AG09309 (cell line): ENCODE measurements at regions not wholly inside any gene's neighbourhood (a gene's known extent, or its start where the extent isn't known, plus 50 kb on each side); places are given as distances from the start of the nearest gene placed in this dataset.

ENCODE experiments used
- DNase-seq: peaks from one replicate; pipeline ENCODE4 v3.0.0-alpha.2; 2010; ENCODE audit warnings: low read depth
- H3K4me3 ChIP-seq: 2 replicates; pipeline ENCODE4 v1.5.1; 2011; ENCODE audit warnings: mild to moderate bottlenecking, low read depth, low read length, moderate library complexity; ENCODE audit not compliant: control insufficient read depth
- TF ChIP-seq, protein P1 (sequence below): IDR thresholded peaks from 2 replicates; pipeline ENCODE4 v1.5.1; 2011; ENCODE audit warnings: mild to moderate bottlenecking, low read depth, low read length, inconsistent platforms; ENCODE audit not compliant: insufficient read depth, control insufficient read depth; ENCODE audit errors: missing control alignments

DNA sequence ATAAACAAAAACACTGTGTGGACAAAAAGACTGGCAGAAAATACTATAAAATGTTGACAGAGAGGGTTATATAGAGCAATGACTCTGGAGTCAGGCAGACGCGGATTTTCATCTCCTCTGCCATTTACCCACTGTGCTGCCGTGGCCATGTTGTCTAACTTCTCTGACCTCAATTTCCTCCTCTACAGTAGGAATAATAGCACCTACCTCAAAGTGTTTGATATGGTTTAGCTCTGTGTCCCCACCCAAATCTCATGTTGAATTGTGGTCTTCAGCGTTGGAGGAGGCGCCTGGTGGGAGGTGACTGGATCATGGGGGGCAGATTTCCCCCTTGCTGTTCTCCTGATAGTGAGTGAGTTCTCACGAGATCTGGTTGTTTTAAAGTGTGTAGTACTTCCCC is 78.2 kb upstream of the CALN1 start:
- TF ChIP-seq, protein P1, sequence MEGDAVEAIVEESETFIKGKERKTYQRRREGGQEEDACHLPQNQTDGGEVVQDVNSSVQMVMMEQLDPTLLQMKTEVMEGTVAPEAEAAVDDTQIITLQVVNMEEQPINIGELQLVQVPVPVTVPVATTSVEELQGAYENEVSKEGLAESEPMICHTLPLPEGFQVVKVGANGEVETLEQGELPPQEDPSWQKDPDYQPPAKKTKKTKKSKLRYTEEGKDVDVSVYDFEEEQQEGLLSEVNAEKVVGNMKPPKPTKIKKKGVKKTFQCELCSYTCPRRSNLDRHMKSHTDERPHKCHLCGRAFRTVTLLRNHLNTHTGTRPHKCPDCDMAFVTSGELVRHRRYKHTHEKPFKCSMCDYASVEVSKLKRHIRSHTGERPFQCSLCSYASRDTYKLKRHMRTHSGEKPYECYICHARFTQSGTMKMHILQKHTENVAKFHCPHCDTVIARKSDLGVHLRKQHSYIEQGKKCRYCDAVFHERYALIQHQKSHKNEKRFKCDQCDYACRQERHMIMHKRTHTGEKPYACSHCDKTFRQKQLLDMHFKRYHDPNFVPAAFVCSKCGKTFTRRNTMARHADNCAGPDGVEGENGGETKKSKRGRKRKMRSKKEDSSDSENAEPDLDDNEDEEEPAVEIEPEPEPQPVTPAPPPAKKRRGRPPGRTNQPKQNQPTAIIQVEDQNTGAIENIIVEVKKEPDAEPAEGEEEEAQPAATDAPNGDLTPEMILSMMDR, result no peak

DNA sequence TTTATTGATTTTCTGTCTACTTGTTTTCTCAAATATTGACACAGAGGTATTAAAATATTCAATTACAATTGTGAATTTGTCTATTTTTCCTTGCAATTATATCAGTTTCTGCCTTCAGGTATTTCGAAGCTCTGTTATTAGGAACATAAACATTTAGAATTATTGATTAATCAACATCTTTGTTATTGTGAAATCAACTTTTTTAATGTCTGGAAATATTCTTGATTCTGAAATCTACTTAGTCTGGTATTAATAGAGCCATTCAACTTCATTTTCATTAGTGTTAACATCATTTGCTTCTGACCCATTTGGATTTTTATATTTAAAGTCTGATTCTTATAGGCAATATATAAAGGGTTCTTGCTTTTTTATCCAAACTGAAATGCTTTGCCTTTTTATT is 69.8 kb upstream of the CALN1 start:
- TF ChIP-seq, protein P1, result no peak
- DNase-seq, result no peak
- no peak overlapping the region for H3K4me3 ChIP-seq

More for the DNA sequence above, 78.2 kb upstream of the CALN1 start:
- no peak overlapping the region for H3K4me3 ChIP-seq
- DNase-seq, result no peak

DNA sequence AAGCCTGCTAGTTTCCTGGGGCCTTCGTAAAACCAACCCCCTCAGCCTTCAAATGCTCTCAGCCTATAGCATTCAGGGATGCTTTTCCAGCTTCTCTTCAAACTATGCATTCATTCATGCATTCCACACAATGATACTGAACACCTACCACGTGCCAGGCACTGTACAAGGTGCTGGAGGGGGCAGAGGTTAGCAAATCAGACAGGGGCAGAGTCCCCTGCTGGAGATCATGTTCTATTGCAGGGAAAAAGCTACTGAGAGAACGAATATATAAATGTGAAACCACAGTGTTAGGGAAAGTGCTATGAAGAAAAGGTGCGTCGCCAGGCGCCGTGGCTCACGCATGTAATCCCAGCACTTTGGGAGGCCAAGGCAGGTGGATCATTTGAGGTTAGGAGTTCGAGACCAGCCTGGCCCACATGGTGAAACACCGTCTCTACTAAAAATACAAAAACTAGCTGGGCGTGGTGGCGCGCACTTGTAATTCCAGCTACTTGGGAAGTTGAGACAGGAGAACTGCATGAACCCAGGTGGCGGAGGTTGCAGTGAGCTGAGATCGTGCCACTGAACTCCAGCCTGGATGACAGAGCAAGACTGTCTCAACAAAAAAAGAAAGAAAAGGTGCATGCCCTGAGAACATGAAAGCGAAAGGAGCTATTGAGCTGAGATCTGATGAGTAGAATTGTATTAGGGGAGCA is 64.6 kb upstream of the CALN1 start:
- DNase-seq, result no peak
- H3K4me3 ChIP-seq, result no peak overlapping the region
- TF ChIP-seq, protein P1, result no peak

DNA sequence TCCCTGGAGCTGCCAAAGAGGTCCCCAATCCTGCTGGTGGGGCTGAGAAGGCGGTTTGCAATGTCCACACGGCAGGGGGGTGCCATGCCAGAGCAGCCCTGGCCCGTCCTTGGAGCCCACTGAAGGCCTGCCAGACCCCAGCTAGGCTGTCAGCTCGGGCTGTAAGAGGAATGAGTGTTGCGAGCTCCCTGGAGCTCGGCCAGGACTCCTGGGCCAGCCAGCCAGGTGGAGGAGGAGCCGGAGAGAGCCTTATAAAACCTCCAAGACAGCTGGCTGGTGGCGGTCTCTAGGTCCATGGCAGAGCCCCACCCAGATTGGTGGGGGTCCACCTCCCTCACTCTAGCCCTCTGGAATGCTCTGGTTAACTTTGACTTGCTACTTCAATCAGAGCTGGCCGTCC is 55.1 kb upstream of the CALN1 start:
- DNase-seq, result no peak
- TF ChIP-seq, protein P1, result no peak
- H3K4me3 ChIP-seq, result no peak overlapping the region

DNA sequence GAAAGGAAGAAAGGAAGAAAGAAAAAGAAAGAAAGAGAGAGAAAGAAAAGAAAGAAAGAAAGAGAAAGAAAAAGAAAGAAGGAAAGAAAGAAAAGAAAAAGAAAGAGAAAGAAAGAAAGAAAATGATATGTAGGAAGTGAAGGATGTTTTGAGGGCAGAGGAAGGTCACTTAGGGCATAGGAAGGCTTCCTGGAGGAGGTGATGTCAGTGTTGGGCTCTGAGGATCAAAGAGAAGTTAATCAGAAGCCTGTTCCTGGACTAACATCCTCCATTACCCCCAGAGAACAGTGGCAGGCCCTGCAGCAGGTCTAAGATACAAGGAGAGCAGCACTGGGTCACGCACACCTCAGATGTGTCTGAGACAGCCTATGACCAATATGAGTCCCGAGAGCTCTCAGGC is 54.7 kb upstream of the CALN1 start:
- TF ChIP-seq, protein P1, result no peak
- no peak overlapping the region for H3K4me3 ChIP-seq
- no peak for DNase-seq

DNA sequence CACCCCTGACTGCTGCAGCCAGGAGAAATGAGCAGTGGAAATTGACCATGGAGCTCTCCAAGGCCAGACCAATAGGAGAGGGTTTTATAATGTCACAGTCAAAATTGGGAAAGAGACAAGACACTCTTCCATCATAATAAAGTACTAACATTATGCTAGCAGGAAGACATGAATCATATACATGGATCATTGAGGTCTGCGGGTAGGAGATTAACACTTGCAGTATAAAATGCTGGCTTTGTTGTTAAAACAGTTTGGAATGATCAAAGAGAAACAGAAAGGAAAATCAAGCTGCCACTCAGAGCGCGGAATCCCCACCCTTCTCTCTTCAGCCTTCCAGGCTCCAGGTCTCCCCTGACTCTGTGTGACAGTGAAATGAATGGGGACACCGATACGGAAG is 53.4 kb upstream of the CALN1 start:
- H3K4me3 ChIP-seq, result no peak overlapping the region
- DNase-seq, result no peak
- TF ChIP-seq, protein P1, result no peak

DNA sequence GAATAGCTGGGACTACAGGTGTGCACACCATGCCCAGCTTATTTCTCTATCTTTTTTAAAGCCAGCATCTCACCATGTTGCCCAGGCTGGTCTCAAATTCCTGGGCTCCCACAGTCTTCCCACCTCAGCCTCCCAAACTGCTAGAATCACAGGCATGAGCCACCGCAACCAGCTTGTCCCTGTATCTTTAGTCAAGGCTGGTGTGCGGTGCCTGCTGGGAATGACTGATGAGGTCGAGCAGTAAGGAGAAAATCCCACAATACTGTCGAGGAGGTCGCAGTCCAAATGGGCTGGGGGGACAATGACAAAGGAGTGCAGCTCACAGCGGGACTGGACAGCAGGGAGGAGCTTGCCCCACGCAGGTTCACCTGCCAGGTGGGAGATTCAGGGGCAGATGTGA is 50.2 kb upstream of the CALN1 start:
- DNase-seq, result no peak
- TF ChIP-seq, protein P1, result no peak
- H3K4me3 ChIP-seq, result no peak overlapping the region
